GM12864 (cell line): ENCODE measurements at regions not wholly inside any gene's neighbourhood (a gene's known extent, or its start where the extent isn't known, plus 50 kb on each side); places are given as distances from the start of the nearest gene placed in this dataset.

ENCODE experiments used
- DNase-seq: peaks from one replicate; pipeline ENCODE4 v3.0.0-alpha.2; 2011; ENCODE audit warnings: low read depth
- H3K4me3 ChIP-seq: 2 replicates; pipeline ENCODE4 v1.5.1; 2011; ENCODE audit warnings: mild to moderate bottlenecking, low read depth, low read length, control low read depth
- TF ChIP-seq, protein P1 (sequence below): IDR thresholded peaks from 2 replicates; pipeline ENCODE4 v1.5.1; 2011; ENCODE audit warnings: low read depth, mild to moderate bottlenecking, moderate library complexity, low read length, control low read depth, inconsistent platforms; ENCODE audit errors: missing control alignments

DNA sequence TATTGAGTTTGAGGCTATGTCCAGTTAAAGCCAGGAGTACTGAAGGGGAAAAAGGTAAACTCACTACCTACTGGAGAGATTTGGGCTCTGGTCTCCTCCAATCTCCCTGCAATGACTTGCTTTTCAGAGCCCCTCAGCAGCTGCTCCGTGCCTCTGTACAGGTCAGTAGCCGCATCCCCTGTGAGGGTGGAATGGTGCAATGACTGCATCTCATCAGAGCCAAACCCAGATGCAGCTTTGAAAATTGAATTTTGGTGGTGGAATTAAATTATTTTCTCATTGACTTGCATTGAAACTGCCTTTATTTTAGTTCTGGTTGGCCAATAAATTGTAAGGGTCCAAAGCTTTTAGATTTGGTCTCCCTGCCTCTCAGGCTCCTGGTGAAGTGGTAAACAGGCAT lies 166.7 kb downstream of the DLL1 start:
- H3K4me3 ChIP-seq, result no peak overlapping the region
- TF ChIP-seq, protein P1, sequence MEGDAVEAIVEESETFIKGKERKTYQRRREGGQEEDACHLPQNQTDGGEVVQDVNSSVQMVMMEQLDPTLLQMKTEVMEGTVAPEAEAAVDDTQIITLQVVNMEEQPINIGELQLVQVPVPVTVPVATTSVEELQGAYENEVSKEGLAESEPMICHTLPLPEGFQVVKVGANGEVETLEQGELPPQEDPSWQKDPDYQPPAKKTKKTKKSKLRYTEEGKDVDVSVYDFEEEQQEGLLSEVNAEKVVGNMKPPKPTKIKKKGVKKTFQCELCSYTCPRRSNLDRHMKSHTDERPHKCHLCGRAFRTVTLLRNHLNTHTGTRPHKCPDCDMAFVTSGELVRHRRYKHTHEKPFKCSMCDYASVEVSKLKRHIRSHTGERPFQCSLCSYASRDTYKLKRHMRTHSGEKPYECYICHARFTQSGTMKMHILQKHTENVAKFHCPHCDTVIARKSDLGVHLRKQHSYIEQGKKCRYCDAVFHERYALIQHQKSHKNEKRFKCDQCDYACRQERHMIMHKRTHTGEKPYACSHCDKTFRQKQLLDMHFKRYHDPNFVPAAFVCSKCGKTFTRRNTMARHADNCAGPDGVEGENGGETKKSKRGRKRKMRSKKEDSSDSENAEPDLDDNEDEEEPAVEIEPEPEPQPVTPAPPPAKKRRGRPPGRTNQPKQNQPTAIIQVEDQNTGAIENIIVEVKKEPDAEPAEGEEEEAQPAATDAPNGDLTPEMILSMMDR, result no peak
- DNase-seq, result no peak

DNA sequence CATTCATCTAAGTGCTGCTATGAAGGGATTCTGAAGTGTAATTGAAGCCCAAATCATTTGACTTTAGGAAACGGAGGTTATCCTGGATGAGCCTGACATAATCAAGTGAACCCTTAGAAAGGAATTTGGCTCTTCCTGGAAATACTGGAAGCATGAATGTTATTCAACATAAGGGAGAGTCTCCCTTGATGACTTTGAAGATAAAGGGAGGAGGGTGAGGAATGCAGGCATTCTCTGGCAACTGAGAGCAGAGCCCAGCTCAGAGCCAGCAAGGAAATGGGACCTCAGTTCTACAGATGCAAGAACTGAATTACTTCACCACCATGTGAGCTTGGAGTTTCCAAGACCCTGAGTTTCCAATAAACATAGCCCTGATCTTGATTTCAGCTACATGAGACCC lies 168.2 kb downstream of the DLL1 start:
- DNase-seq, result no peak
- TF ChIP-seq, protein P1, result no peak
- no peak overlapping the region for H3K4me3 ChIP-seq

DNA sequence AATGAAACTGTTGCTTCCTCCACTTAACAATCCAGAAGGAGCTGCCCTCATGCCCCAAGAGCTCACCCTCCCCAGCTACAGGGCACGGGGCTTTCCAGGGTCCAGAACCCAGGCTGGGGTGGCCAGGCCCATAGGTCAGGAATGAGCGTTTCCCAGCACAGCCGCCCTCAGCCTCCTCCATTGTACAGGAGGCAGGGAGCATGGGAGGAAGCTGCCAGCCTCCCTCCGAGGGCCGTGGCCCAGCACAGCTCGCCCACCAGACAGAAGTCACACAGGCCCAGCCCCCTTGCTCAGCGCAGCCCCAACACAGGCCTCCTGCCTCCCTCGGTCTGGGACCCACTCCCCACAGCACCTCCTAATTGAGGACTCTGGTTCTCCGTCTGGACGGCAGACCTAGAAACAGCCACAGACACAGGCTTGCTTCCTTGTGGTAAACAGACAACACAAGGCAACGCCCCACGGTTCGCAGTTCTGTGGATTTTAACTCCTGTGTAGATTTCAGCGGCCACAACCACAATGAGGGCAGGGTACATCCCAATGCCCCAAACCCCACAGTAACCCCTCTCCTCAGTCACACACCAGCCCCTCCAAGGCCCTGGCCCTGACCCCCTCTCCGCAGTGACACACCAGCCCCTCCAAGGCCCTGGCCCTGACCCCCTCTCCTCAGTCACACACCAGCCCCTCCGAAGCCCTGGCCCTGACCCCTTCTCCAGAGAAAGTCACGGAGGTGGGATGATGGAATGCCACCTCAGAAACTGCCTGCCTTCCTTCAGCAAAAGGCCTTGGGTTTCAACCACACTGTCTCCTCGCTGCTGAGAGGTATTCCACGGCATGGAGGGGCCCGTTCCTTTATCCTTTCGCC lies 173.5 kb downstream of the DLL1 start:
- no peak for DNase-seq
- H3K4me3 ChIP-seq, result no peak overlapping the region
- TF ChIP-seq, protein P1, result no peak

DNA sequence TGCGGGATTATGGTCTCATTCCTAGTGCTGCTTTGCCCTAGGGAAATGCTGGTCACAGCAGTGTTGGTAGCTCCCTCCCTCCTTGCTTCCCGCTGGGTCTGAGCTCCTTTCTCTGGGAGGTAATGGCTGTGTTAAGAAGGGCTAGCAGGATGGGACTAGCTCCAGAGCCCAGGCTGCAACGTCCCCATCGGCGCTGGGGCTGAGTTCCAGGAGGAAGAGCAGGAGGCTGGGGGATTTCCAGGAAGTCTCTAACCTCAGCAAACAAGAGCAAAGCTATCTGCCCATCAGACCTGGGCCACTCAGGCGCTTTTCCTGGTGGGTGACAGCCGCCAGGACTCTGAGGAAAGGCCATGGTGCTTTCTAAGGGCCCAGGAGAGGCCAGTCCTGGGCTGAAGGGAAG lies 174.2 kb downstream of the DLL1 start:
- DNase-seq, result no peak
- TF ChIP-seq, protein P1, result no peak
- no peak overlapping the region for H3K4me3 ChIP-seq

DNA sequence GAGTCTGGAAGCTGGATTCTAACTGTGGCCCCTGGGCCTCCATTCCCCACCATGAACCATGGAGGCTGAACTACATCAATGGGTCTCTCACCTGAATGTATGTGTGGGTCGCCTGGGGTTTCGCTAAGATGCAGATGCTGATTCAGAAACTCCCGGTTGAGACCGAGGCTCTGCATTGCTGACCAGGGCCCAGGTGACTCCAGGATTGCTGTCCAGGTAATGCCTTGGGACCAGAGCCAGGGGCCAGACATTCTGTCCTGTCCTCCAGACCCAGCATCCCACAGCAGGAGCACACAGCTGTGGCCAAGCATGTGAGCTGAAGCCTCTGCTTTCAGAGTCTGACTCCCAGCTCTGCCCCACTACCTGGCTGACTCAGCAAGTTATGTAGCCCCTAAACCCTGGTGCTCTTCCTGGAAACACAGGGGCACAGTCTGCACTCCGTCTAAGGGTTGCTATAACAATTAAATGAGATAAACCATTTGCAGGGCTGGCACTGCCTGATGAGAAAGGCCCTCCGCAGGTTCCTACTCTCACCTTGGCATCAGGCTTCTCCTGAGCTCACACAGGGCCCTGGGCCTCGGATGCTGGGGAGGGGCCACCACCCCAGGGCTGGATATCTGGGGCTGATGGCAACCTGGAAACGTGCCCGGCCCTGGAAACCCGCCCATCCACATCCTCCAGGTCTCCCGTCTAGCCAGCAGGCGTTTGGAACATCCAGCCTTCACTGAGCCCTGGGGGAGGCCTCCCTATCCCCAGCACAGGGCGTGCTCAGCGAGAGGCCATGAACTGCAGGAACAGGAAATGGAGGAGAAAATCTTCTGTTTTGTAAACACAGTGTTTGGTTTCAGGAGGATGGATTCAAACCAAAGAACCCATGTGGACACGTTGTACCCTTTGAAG lies 175.7 kb downstream of the DLL1 start:
- TF ChIP-seq, protein P1, result no peak
- no peak overlapping the region for H3K4me3 ChIP-seq
- DNase-seq, result no peak

DNA sequence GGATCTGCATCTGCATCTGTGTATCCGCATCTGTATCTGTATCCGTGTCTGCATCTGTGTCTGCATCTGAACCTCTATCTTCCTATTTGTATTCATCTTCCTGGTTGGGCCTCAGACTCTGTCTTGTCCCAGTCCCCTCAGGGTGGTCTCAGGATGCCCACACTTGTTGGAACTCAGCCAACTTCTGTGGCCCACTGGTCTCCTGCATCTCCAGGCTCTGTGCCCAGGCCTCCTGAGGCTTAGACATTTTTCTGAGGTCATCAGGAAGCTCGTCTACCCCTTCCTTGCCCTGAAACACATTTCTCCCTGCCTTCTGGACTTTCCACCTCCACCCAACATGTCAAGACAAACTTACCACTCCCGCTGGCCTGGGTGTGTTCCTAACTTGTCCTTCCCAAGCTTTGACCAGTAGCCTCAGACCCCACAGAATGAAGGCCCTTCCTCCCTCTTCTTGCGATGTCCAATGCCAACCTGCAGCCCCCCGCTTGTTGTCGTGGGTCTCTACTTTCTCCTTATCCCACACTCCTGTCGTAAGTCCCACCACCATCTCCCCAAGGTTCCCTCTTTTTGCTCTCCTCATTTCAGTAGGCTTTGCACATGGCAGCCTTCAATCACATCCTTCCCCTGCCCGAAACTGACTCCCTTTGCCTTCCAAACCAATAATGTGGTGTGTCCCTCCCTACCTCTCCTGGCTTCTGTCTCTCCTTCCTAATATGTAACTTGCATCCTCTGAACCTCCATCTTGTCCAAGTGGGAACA lies 176.5 kb downstream of the DLL1 start:
- TF ChIP-seq, protein P1, result no peak
- H3K4me3 ChIP-seq, result no peak overlapping the region
- no peak for DNase-seq
